HL-60 (cell line): ENCODE measurements at regions not wholly inside any gene's neighbourhood (a gene's known extent, or its start where the extent isn't known, plus 50 kb on each side); places are given as distances from the start of the nearest gene placed in this dataset.

Experiments used
- CTCF ChIP-seq: IDR thresholded peaks from one replicate; pipeline ENCODE4 v1.5.1; 2011; ENCODE audit warnings: low read length, control low read depth, inconsistent platforms; ENCODE audit not compliant: insufficient read depth
- POLR2AphosphoS5 ChIP-seq: IDR thresholded peaks from 2 replicates; pipeline ENCODE4 v1.6.1; 2012; ENCODE audit warnings: low read depth
- REST ChIP-seq: IDR thresholded peaks from 2 replicates; pipeline ENCODE4 v1.6.1; 2012; ENCODE audit warnings: low read depth; ENCODE audit not compliant: insufficient replicate concordance
- SPI1 ChIP-seq: IDR thresholded peaks from 2 replicates; pipeline ENCODE4 v1.6.1; 2012; ENCODE audit warnings: low read depth, mild to moderate bottlenecking, borderline replicate concordance

- TF ChIP-seq REST (no peak), CTCF (no peak), POLR2AphosphoS5 (no peak), SPI1 (no peak)
These were observed 215.1 kb upstream of the TRIB2 start for GRCh38 chr2:12501469-12502158.
